ENCODE measurements at regions not wholly inside any gene's neighbourhood (a gene's known extent, or its start where the extent isn't known, plus 50 kb on each side); places are given as distances from the start of the nearest gene placed in this dataset.

DNA sequence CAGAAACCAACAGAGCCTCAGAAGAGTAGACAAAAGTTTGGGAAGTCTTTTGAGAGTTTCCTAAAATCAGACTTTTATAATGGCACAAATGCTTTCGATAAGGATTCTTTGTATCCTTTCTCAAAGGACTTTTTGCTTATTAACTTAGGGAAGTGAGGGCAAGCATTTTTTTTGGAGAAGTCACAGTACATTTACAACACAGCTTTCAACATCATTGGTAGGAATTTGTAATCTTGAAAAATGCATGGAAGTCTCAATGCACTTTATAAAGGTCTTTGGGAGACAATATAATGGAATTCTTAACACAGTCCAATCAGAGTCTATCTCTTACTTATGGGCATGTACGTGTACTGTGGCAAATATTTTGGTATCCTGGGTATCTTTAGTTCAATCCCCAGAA lies 325.8 kb upstream of the NR5A2 start:
- H3K36me3 ChIP-seq: no peaks in the 10 kb centered on the region
- no peak overlapping the region for H3K27ac ChIP-seq
- no peaks in the 10 kb centered on the region for H3K9me3 ChIP-seq
- DNase-seq: no peak
- no peaks in the 10 kb centered on the region for H3K4me1 ChIP-seq
- no peak overlapping the region for H3K4me3 ChIP-seq
- TF ChIP-seq CTCF (IDR thresholded peaks at IDR 0.05) (no peak), POLR2A (IDR thresholded peaks at IDR 0.05) (no peak)
- no peaks in the 10 kb centered on the region for H3K27me3 ChIP-seq

GRCh38 chr1:199704231-199704630 lies 323.3 kb upstream of the NR5A2 start:
- Histone ChIP-seq H3K9me3 (no peaks in the 10 kb centered on the region), H3K27ac (no peak overlapping the region), H3K4me1 (no peaks in the 10 kb centered on the region), H3K36me3 (no peaks in the 10 kb centered on the region), H3K4me3 (no peak overlapping the region), H3K27me3 (no peaks in the 10 kb centered on the region)
- TF ChIP-seq POLR2A (IDR thresholded peaks at IDR 0.05): no peak
- no peak for TF ChIP-seq CTCF (IDR thresholded peaks at IDR 0.05)
- no peak for DNase-seq

- Histone ChIP-seq H3K27me3 (no peaks in the 10 kb centered on the region), H3K36me3 (no peaks in the 10 kb centered on the region), H3K27ac (no peak overlapping the region), H3K4me1 (no peaks in the 10 kb centered on the region), H3K4me3 (no peak overlapping the region), H3K9me3 (peaks cover 0 to 6% (median 0%) of the 10 kb centered on the region in 4 donors)
- no peak for TF ChIP-seq CTCF (IDR thresholded peaks at IDR 0.05)
- TF ChIP-seq POLR2A (IDR thresholded peaks at IDR 0.05): no peak
- no peak for DNase-seq
Measured at GRCh38 chr1:199705825-199706224, 321.7 kb upstream of the NR5A2 start.

DNA sequence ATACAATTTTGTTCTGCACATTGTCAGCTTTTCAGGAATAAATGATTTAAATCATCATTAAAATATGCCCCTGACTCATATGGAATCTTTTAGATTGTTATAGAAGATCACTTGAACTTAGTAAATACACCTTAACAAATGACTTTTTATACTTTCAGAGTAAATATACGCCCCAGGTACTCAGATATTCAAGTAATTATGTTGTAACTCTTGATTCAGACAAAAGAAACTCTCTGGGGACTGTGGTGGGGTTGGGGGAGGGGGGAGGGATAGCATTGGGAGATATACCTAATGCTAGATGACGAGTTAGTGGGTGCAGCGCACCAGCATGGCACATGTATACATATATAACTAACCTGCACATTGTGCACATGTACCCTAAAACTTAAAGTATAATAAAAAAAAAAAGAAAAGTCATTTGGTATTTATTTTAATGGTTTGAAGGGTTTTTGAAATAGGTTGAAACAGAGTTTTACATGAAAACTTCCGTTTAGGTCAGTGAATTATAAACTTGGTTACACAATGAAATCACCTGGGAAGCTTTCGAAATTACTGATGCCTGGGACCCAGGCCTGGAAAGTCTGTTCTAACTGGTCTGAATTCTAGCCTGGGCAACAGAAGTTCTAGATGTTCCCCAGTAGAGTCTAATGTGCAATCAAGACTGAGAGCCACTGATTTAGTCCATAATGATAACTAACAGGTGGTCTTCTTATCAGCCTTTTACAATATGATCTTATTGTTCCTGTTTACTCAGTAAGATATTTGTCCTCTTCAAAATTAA lies 320.5 kb upstream of the NR5A2 start:
- Histone ChIP-seq H3K4me3 (no peak overlapping the region), H3K27ac (no peak overlapping the region), H3K4me1 (no peaks in the 10 kb centered on the region), H3K27me3 (no peaks in the 10 kb centered on the region), H3K9me3 (peaks cover 0 to 9% (median 0%) of the 10 kb centered on the region in 4 donors), H3K36me3 (no peaks in the 10 kb centered on the region)
- no peak for DNase-seq
- TF ChIP-seq POLR2A (IDR thresholded peaks at IDR 0.05) (no peak), CTCF (IDR thresholded peaks at IDR 0.05) (no peak)

GRCh38 chr1:199710974-199711373 lies 316.5 kb upstream of the NR5A2 start:
- Histone ChIP-seq H3K27ac (no peak overlapping the region), H3K9me3 (peaks cover 0 to 9% (median 0%) of the 10 kb centered on the region in 4 donors), H3K36me3 (no peaks in the 10 kb centered on the region), H3K4me1 (no peaks in the 10 kb centered on the region), H3K27me3 (no peaks in the 10 kb centered on the region), H3K4me3 (no peak overlapping the region)
- no peak for TF ChIP-seq CTCF (IDR thresholded peaks at IDR 0.05)
- no peak for TF ChIP-seq POLR2A (IDR thresholded peaks at IDR 0.05)
- no peak for DNase-seq

Data from Peyer's patch (tissue), 4 donors.